Esophagus muscularis mucosa (tissue), 4 donors: ENCODE measurements at regions not wholly inside any gene's neighbourhood (a gene's known extent, or its start where the extent isn't known, plus 50 kb on each side); places are given as distances from the start of the nearest gene placed in this dataset.

Experiments
- DNase-seq: peaks from one replicate; pipeline ENCODE4 v3.0.0-alpha.2; 2017; ENCODE audit errors: extremely low spot score
- H3K27ac ChIP-seq, 4 donors: fragments of 200-600 bp; sonication (generic); replicated peaks in 1 of 4; 1 replicate in 3 of 4; 2 replicates in 1 of 4; pipeline ENCODE4 v1.5.1; 2016 to 2019; ENCODE audit warnings: mild to moderate bottlenecking in 1 of 4
- H3K27me3 ChIP-seq, 4 donors: fragments of 200-600 bp; sonication (generic); one replicate each; pipeline versions ENCODE4 v1.5.1 to v1.6.0; 2016 to 2019
- H3K36me3 ChIP-seq, 4 donors: fragments of 200-600 bp; sonication (generic); one replicate each; pipeline ENCODE4 v1.5.1; 2016 to 2019
- H3K4me1 ChIP-seq, 4 donors: fragments of 200-600 bp; sonication (generic); one replicate each; pipeline ENCODE4 v1.5.1; 2016 to 2019
- H3K4me3 ChIP-seq, 4 donors: fragments of 200-600 bp; sonication (generic); 1 replicate in 2 of 4; 2 replicates in 2 of 4; pipeline ENCODE4 v1.5.1; 2016 to 2019; ENCODE audit warnings: mild to moderate bottlenecking in 4 of 4, moderate library complexity in 1 of 4
- H3K9me3 ChIP-seq, 4 donors: fragments of 200-600 bp; sonication (generic); 1 replicate in 3 of 4; 2 replicates in 1 of 4; pipeline ENCODE4 v1.5.1; 2016 to 2019
- CTCF ChIP-seq, 3 experiments: fragments of 200-600 bp in 2 of 3; fragments of 450-650 bp in 1 of 3; sonication (generic) in 2 of 3; IDR thresholded peaks; one replicate each; pipeline ENCODE4 v1.5.1; 2017 to 2019; ENCODE audit warnings: antibody characterized with exemption in 3 of 3, mild to moderate bottlenecking in 2 of 3, moderate library complexity in 1 of 3
- EP300 ChIP-seq: sonication (generic); formaldehyde crosslinking; IDR thresholded peaks from one replicate; pipeline ENCODE4 v1.6.1; 2017; ENCODE audit warnings: antibody characterized with exemption
- POLR2A ChIP-seq: fragments of 450-650 bp; IDR thresholded peaks from one replicate; pipeline ENCODE4 v1.6.1; 2017; ENCODE audit warnings: antibody characterized with exemption, moderate library complexity, mild to moderate bottlenecking, low read depth
- POLR2AphosphoS5 ChIP-seq, 2 donors: sonication (generic); formaldehyde crosslinking; IDR thresholded peaks; one replicate each; pipeline ENCODE4 v1.6.1; 2017; ENCODE audit warnings: antibody characterized with exemption in 2 of 2
- WGBS: methylation state at CpG from one replicate; pipeline ENCODE4 v1.1.5; 2018; 5-methylcytosine and 5-hydroxymethylcytosine counted together
- intact Hi-C: fragments of 100-400 bp; cut with DNase I; formaldehyde crosslinking; loops from one replicate; pipeline ENCODE4 v1.15.1; 2023

DNA sequence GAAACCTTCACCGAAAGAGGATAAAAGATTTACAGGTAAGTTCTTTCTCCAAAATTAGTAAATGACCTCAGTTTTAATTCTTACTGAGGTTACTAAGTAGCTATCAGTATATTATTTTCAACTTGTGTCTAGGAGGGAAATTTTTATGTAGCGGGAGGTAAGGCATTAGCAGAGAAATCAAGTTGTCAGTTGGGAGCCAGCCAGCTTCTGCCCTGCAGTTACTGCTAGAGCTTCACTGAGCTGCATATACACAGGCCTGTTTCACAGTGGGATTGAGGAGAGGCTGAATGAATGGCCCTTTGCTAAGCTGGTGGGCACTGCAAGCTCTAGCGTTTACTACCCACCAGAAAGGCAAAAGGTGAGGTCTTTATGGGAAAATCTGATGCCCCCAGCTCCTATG lies 105.7 kb downstream of the ACAA2 start:
- intact Hi-C loops, result no loop called here
- Histone ChIP-seq H3K36me3 (no peaks in the 10 kb centered on the region), H3K9me3 (no peaks in the 10 kb centered on the region), H3K4me3 (no peak overlapping the region), H3K4me1 (no peaks in the 10 kb centered on the region), H3K27ac (no peak overlapping the region), H3K27me3 (no peaks in the 10 kb centered on the region)
- 79% methylated on average over 3 of the region's 3 CpGs for WGBS
- DNase-seq, result no peak
- TF ChIP-seq EP300 (no peak), CTCF (IDR thresholded peaks at IDR 0.05) (no peak), POLR2A (no peak), POLR2AphosphoS5 (IDR thresholded peaks at IDR 0.05) (no peak)

- no peaks in the 10 kb centered on the region for H3K9me3 ChIP-seq
- no peaks in the 10 kb centered on the region for H3K36me3 ChIP-seq
- intact Hi-C loops, result no loop called here
- TF ChIP-seq POLR2A, result no peak
- TF ChIP-seq POLR2AphosphoS5 (IDR thresholded peaks at IDR 0.05), result no peak
- TF ChIP-seq EP300, result no peak
- TF ChIP-seq CTCF (IDR thresholded peaks at IDR 0.05), result no peak
- H3K4me3 ChIP-seq, result no peak overlapping the region
- H3K4me1 ChIP-seq, result no peaks in the 10 kb centered on the region
- DNase-seq, result no peak
- H3K27me3 ChIP-seq, result peaks cover 0 to 4% (median 0%) of the 10 kb centered on the region in 4 donors
- H3K27ac ChIP-seq, result no peak overlapping the region
- WGBS, result 60% methylated on average over 6 of the region's 6 CpGs
These were observed 109.0 kb downstream of the ACAA2 start for GRCh38 chr18:49704334-49704733.

- TF ChIP-seq CTCF (IDR thresholded peaks at IDR 0.05), result no peak
- no peak for TF ChIP-seq EP300
- no peak for TF ChIP-seq POLR2AphosphoS5 (IDR thresholded peaks at IDR 0.05)
- TF ChIP-seq POLR2A, result no peak
- Histone ChIP-seq H3K27me3 (peaks cover 0 to 4% (median 0%) of the 10 kb centered on the region in 4 donors), H3K4me1 (peaks cover 0 to 6% (median 3%) of the 10 kb centered on the region in 4 donors), H3K4me3 (no peak overlapping the region), H3K36me3 (no peaks in the 10 kb centered on the region), H3K27ac (no peak overlapping the region), H3K9me3 (no peaks in the 10 kb centered on the region)
- WGBS, result 89% methylated on average over 2 of the region's 5 CpGs
- no peak for DNase-seq
- intact Hi-C loops, result no loop called here
These were observed 112.1 kb downstream of the ACAA2 start for GRCh38 chr18:49701190-49701589.

- intact Hi-C loops, result no loop called here
- no peak for DNase-seq
- WGBS, result 93% methylated on average over 6 of the region's 6 CpGs
- Histone ChIP-seq H3K27ac (no peak overlapping the region), H3K36me3 (no peaks in the 10 kb centered on the region), H3K4me1 (peaks cover 0 to 6% (median 3%) of the 10 kb centered on the region in 4 donors), H3K27me3 (peaks cover 0 to 4% (median 0%) of the 10 kb centered on the region in 4 donors), H3K4me3 (no peak overlapping the region), H3K9me3 (no peaks in the 10 kb centered on the region)
- TF ChIP-seq CTCF (IDR thresholded peaks at IDR 0.05) (no peak), EP300 (no peak), POLR2A (no peak), POLR2AphosphoS5 (IDR thresholded peaks at IDR 0.05) (no peak)
These were observed 114.0 kb downstream of the ACAA2 start for GRCh38 chr18:49699303-49699702.

- peaks cover 0 to 6% (median 3%) of the 10 kb centered on the region in 4 donors for H3K4me1 ChIP-seq
- TF ChIP-seq POLR2A (no peak), POLR2AphosphoS5 (IDR thresholded peaks at IDR 0.05) (no peak), EP300 (no peak), CTCF (IDR thresholded peaks at IDR 0.05) (no peak)
These were observed 114.8 kb downstream of the ACAA2 start for GRCh38 chr18:49698525-49699025.

More at GRCh38 chr18:49698525-49699025, 114.8 kb downstream of the ACAA2 start:
- no peak overlapping the region for H3K4me3 ChIP-seq
- peaks cover 0 to 4% (median 0%) of the 10 kb centered on the region in 4 donors for H3K27me3 ChIP-seq
- no peak for DNase-seq
- intact Hi-C loops, result no loop called here
- H3K36me3 ChIP-seq, result no peaks in the 10 kb centered on the region
- no peak overlapping the region for H3K27ac ChIP-seq
- H3K9me3 ChIP-seq, result no peaks in the 10 kb centered on the region
- 86% methylated on average over 4 of the region's 4 CpGs for WGBS
